Activated CD4-positive, CD25-positive, alpha-beta regulatory T cell treated with anti-CD3 and anti-CD28 coated beads, Interleukin-2, amount 50 U/mL, for 72 hours (primary cell): ENCODE measurements at regions not wholly inside any gene's neighbourhood (a gene's known extent, or its start where the extent isn't known, plus 50 kb on each side); places are given as distances from the start of the nearest gene placed in this dataset.
"Not testable (repeated sequence)": the region's sequence is repeated elsewhere in the genome, so short reads cannot be mapped to it uniquely, and the experiment has no call there.

Source experiments
- DNase-seq: peaks from one replicate; pipeline ENCODE4 v3.0.0; 2021

DNA sequence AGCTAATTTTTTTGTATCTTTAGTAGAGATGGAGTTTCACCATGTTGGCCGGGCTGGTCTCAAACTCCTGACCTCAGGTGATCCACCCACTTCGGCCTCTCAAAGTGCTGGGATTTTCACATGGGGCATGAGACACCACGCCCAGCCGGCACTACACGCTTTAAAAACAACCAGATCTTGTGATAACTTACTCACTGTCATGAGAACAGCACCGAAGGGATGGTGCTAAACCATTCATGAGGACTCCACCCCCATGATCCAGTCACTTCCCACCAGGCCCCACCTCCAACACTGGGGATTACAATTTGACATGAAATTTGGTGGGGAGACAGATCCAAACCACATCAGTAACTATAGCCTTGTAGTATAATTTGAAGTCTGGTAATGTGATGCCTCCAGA lies 67.4 kb upstream of the ZNF169 start:
- DNase-seq, result not testable (repeated sequence)

DNA sequence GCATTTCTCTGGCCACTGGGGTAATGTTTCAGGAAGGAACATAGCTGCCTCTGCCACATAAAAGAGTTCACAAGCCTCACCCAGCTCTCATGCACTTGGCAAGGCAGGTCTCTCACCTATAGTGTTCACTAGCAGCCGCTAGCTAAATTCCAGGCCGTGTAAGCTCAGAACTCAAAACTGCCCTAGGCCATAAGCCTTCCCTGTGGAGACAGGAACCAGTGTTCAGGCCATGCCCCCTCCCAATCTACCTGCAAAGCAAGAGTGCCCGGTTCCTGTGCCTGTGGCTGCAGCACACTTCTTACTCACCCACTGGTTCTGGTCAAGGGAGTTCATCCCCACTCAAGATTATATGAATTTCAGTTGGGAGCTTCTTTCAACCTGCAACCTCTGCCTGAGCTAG lies 60.7 kb upstream of the ZNF169 start:
- DNase-seq, result no peak

DNA sequence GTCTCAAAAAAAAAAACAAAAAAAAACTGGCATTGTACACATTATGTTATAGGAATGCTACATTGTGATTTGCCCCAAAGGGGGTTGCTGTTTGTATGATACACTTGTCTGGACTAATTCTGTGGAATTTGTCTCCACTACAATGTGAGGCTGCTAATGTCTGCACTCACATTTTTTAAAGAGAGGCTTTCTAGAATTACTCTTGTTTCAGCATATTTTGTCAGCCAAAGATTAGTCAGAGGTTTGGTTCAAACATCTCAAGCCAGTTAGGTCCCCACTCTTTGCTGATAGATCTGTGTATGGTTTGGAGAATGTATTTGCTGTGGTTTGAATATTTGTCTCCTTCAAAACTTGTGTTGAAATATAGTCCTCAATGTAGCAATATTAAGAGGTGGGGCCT lies 59.3 kb upstream of the ZNF169 start:
- DNase-seq, result no peak

DNA sequence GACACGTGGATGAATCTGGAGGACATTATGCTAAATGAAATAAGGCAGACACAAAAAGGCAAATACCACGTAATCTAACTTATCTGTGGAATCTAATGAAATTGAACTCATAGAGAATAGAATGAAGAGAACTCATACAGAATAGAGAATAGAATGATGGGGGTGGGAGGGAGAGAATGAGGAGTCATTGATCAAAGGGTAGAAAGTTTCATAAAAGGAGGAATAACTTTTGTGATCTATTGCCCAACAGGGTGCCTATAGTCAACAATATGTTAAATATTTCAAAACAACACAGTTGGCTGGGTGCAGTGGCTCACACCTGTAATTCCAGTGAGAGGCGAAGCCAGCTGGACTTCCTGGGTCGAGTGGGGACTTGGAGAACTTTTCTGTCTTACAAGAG lies 54.9 kb upstream of the ZNF169 start:
- no peak for DNase-seq

DNA sequence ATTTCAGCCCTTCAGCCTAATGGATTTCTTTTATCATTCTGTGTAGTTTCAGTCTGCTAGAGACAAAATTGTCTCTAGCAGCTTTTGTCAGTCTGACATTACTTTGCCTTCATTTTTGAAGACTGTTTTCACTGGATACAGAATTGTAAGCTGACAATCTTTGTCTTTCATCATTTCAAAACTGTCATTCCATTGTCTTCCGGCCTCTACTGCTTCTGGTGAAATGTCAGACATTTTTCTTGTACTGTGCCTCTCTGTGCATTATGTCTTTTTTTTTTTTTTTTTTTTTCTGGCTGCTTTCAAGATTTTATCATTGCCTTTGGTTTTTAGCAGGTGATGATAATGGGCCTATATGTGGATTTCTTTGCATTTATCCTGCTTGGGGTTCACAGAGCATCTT lies 51.3 kb upstream of the ZNF169 start:
- no peak for DNase-seq
